HG03039 (cell line): ENCODE measurements at regions not wholly inside any gene's neighbourhood (a gene's known extent, or its start where the extent isn't known, plus 50 kb on each side); places are given as distances from the start of the nearest gene placed in this dataset.

Experiments used
- ATAC-seq: cut with Tn5 transposase; IDR thresholded peaks from one replicate; pipeline ENCODE4 v1.9.1; 2021; ENCODE audit warnings: mild to moderate bottlenecking, moderate library complexity; ENCODE audit not compliant: unreplicated experiment

DNA sequence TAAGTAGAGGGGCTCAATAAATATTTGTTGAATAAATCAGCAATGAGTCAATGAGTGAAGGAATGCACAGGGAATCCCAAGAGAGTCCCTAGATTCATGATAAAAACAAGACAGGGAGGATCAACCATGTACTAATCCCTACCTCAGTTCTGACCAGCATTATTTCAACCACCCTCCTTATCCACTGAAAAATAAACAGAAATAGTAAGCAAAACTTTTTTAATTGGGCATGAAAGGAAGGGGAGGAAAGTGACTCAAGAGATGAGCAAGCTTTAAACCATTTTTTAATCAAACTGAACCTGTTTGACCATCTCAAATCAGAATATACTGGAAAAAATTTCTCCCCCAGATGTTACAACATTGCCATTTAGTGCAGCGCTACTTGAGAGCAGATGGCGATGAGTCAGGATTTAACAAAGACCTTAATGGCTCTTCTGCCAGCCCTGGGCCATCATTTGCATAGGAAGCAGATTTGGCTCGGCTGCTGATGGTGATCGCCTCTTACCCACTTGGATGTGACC, 194.8 kb upstream of the SLC30A5 start:
- ATAC-seq: no peak

DNA sequence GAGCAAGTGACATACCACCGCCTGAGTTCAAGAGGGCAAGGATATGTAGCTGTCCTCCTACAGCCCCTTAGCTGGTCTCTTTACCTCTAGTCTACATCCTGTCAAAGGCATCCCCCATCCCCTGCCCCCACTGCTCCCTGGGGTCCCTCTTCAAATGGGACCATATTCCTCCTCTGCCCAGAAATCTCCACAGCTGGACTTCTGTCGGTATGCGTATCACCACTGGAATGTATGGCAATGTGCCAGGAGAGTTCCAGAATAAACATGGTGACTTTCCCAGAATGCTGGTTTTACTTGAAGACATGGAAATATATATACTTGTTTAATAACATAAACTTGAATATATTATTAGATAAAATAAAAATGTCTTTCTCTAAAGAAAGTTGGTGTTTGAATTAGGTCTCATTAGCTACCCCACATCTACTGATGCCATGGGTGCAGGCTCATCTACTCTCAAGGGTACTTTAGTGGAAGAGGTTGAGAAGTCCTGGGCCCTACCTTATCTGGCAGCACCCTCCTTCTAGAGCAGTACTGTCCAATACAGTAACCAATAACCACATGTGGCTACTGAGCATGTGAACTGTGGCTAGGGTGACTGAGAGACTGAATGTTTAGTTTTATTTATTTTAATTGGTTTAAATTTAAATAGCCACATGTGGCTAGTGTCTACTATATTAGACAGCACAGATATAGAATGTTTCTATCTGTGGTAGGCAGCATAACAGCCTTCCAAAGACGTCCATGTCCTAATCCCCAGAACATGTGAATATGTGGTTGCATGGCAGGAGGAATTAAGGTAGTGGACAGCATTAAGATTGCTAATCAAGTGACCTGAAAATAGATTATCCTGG, 181.7 kb upstream of the SLC30A5 start:
- no peak for ATAC-seq

DNA sequence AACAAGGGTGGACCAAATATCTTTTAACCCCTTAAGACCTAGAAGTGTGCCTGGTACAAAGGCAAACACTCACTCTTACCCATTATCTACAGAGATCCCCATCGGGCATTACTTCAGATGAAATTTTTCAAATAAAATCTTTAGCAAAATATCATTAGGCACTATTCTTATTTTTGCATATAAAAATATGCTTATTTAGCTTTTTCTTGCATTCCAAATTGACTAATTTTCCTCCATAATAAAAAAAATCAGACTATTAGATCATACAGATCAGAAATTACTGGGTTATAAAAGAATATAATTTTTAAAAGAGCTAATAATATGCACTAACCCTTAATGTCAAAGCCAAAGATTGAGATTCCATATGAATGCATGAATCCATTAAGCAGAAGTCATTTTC, 178.7 kb upstream of the SLC30A5 start:
- ATAC-seq: no peak

- ATAC-seq: no peak
Measured at GRCh38 chr5:68918306-68918705, 175.5 kb upstream of the SLC30A5 start.

- no peak for ATAC-seq
Measured at GRCh38 chr5:68919988-68920490, 173.8 kb upstream of the SLC30A5 start.

GRCh38 chr5:68920888-68921287, 172.9 kb upstream of the SLC30A5 start:
- no peak for ATAC-seq

- ATAC-seq: no peak
Measured at GRCh38 chr5:68922172-68922987, 171.4 kb upstream of the SLC30A5 start.

DNA sequence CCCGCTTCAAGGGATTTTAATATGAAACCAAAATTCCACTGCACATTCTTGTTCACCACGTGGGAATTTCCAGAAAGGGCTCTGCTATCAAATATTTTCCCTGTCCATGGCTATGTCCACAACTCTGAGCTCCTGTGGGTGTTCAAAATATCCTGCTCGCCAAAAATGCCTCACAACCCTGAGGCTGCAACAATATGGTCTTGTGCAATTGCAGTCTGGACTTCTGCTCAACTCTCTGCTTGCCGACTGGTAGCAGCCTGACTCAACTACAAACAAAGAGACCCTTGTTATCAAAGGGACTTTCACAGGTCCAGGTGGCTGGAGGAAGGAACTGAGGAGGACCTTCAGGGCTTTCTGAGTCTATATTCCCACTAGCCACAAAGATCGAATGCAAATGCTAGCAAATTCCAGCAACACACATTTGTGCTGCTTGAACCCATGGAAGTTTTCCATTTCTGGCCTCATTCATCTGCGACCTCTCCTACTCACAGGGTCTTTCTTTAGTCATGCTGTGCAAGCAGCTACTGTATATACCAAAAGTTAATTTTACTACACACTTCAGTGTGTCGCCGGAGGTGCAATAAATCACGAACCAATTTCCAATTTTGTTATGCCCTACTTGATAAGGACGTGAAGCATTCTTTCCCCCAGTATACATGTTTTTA, 169.2 kb upstream of the SLC30A5 start:
- no peak for ATAC-seq

DNA sequence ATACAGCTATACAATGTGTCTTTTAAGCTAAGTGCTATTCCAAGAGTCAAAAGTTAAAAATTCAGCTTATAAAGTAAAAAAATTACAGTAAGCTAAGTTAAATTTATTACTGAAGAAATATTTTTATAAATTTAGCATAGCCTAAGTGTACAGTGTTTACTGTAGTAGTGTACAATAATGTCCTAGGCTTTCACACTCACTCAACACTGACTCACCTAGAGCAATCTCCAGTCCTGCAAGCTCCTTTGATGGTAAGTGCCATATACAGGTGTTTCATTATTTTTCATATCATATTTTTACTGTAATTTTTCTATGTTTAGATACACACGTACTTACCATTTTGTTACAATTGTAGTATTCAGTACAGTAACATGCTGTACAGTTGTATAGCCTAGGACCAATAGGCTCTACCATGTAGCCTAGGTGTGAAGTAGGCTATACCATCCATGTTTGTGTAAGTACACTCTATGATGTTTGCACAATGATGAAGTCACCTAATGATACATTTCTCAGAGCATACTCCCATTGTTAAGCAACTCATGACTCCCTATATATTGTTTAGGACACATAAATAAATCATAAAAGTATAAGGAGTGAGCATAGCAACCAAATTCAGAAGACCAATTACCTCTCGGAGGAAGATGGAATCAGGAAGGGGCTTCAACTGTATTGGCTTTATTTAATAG, 165.1 kb upstream of the SLC30A5 start:
- ATAC-seq: no peak

DNA sequence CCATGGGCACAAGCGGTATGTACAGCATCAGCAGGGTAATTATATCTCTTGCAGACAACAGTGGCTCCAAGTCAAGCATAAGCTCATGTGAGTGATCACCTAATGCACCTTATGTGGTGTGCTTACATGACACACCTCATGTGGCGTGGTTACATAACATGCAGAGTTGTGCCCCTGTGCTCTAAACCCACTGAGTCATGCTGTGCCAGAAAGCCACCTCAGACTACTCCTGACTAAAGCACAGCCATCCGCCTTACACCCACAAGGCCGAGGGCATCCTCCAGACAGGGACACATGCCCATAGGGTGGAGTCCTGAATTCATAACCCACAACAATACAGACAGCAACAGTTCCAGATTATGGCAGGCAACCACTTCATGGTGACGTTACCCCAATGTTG, 163.7 kb upstream of the SLC30A5 start:
- ATAC-seq: no peak

GRCh38 chr5:68932830-68933434, 160.9 kb upstream of the SLC30A5 start:
- ATAC-seq: no peak

DNA sequence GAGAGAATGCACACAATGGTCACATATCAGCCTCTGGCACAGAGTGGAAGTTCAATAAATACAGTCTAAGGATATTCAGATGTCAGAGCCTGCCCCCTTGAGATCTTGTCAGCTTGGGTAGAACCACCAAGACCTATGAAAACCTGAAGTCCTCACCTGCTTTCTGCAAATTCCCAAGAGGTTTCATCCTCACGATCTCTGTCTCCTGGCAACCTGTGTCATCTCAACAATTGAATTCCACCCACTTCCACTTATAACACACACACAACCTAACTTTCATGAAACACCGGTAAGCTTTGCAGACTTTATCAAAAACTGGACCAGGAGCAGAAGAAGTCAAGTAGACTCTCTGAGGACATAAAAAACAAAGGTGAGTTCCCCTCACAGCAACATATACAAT, 151.6 kb upstream of the SLC30A5 start:
- no peak for ATAC-seq

- ATAC-seq: no peak
Measured at GRCh38 chr5:68946728-68947127, 147.1 kb upstream of the SLC30A5 start.

DNA sequence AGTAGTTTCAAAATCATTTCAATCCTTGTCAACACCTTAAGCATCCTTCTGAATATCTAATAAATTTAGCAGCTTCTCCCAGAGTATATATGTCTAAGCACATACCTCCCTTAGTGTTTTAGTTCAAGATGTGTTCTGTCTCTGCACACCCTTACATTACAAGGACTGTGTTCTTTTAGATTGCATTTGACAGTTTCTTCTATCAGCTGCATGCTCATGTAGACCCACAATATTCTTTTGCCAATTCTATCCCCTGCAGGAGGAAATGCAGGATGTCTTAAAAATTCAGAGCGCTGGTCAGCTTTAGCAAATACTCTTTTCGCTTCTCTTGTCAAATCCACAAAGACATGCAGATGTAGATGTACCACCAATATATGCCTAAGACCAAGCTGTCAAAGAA, 145.8 kb upstream of the SLC30A5 start:
- no peak for ATAC-seq

- ATAC-seq: no peak
Measured at GRCh38 chr5:68949256-68949655, 144.6 kb upstream of the SLC30A5 start.

- ATAC-seq: no peak
Measured at GRCh38 chr5:68949711-68950110, 144.1 kb upstream of the SLC30A5 start.

- no peak for ATAC-seq
Measured at GRCh38 chr5:68950125-68950524, 143.7 kb upstream of the SLC30A5 start.

- no peak for ATAC-seq
Measured at GRCh38 chr5:68950930-68951329, 142.9 kb upstream of the SLC30A5 start.

- no peak for ATAC-seq
Measured at GRCh38 chr5:68953231-68953874, 140.5 kb upstream of the SLC30A5 start.
